GM23338 (cell line): ENCODE measurements at regions not wholly inside any gene's neighbourhood (a gene's known extent, or its start where the extent isn't known, plus 50 kb on each side); places are given as distances from the start of the nearest gene placed in this dataset.

Experiments used
- ATAC-seq: fragments of 200-7000 bp; cut with Tn5 transposase; 3 replicates; pipeline ENCODE4 v1.9.1; 2020
- DNase-seq: peaks from one replicate; pipeline ENCODE4 v3.0.0-alpha.2; 2015; ENCODE audit warnings: low spot score
- H2AFZ ChIP-seq: fragments of 200-600 bp; sonication (generic); 2 replicates; pipeline ENCODE4 v1.8.0; 2016; ENCODE audit warnings: antibody characterized with exemption, mild to moderate bottlenecking, moderate library complexity
- H3F3A ChIP-seq: fragments of 200-600 bp; sonication (generic); replicated peaks from 2 replicates; pipeline ENCODE4 v1.8.0; 2017; ENCODE audit warnings: antibody characterized with exemption, mixed run types, low read depth
- H3K27ac ChIP-seq: fragments of 200-600 bp; sonication (generic); 2 replicates; pipeline ENCODE4 v1.6.1; 2016; ENCODE audit warnings: low read depth
- H3K27me3 ChIP-seq: fragments of 200-600 bp; sonication (generic); 2 replicates; pipeline ENCODE4 v1.8.0; 2016; ENCODE audit warnings: mild to moderate bottlenecking, mixed run types, moderate library complexity; ENCODE audit not compliant: insufficient read depth
- H3K36me3 ChIP-seq: fragments of 200-600 bp; sonication (generic); 2 replicates; pipeline ENCODE4 v1.8.0; 2016; ENCODE audit warnings: mild to moderate bottlenecking; ENCODE audit not compliant: insufficient read depth
- H3K4me1 ChIP-seq: fragments of 200-600 bp; sonication (generic); 2 replicates; pipeline ENCODE4 v1.8.0; 2016; ENCODE audit warnings: mild to moderate bottlenecking, moderate library complexity; ENCODE audit not compliant: insufficient read depth
- H3K4me2 ChIP-seq: fragments of 200-600 bp; sonication (generic); 2 replicates; pipeline ENCODE4 v1.7.1; 2017; ENCODE audit warnings: mixed run types
- H3K4me3 ChIP-seq: fragments of 200-600 bp; sonication (generic); 2 replicates; pipeline ENCODE4 v1.6.1; 2016; ENCODE audit warnings: mixed run types
- H3K79me2 ChIP-seq: fragments of 200-600 bp; sonication (generic); replicated peaks from 2 replicates; pipeline ENCODE4 v1.8.0; 2017; ENCODE audit warnings: mild to moderate bottlenecking; ENCODE audit not compliant: insufficient read depth
- H3K9me2 ChIP-seq: fragments of 200-600 bp; sonication (generic); 2 replicates; pipeline ENCODE4 v1.8.0; 2017; ENCODE audit not compliant: insufficient read depth
- H4K20me1 ChIP-seq: fragments of 200-600 bp; sonication (generic); replicated peaks from 2 replicates; pipeline ENCODE4 v1.8.0; 2017; ENCODE audit warnings: mild to moderate bottlenecking; ENCODE audit not compliant: insufficient read depth
- H3K27ac Mint-ChIP-seq: 2 replicates; pipeline ENCODE4 v1.8.0; 2020; ENCODE audit warnings: inconsistent platforms, mild to moderate bottlenecking, moderate library complexity, mixed read lengths
- H3K27me3 Mint-ChIP-seq: 3 replicates; pipeline ENCODE4 v1.8.0; 2022; ENCODE audit warnings: low read depth, mild to moderate bottlenecking, moderate library complexity, mixed read lengths, inconsistent platforms; ENCODE audit not compliant: insufficient read depth, poor library complexity
- H3K36me3 Mint-ChIP-seq: 3 replicates; pipeline ENCODE4 v1.8.0; 2021; ENCODE audit warnings: low read depth, mild to moderate bottlenecking, inconsistent platforms, moderate library complexity, mixed read lengths
- H3K4me1 Mint-ChIP-seq: 3 replicates; pipeline ENCODE4 v1.8.0; 2020; ENCODE audit warnings: mild to moderate bottlenecking, inconsistent platforms, mixed read lengths
- H3K4me3 Mint-ChIP-seq: 3 replicates; pipeline ENCODE4 v1.8.0; 2021; ENCODE audit warnings: moderate library complexity, mild to moderate bottlenecking, inconsistent platforms, mixed read lengths
- H3K9me3 Mint-ChIP-seq: 3 replicates; pipeline ENCODE4 v1.8.0; 2020; ENCODE audit warnings: moderate library complexity, mild to moderate bottlenecking, inconsistent platforms, mixed read lengths
- CREB1 ChIP-seq: fragments of 250-450 bp; sonication (Bioruptor Pico); IDR thresholded peaks from 2 replicates; pipeline ENCODE4 v1.5.0; 2020; ENCODE audit warnings: low read depth, mild to moderate bottlenecking, moderate library complexity
- EZH2 ChIP-seq: fragments of 200-600 bp; sonication (generic); IDR thresholded peaks from one replicate; pipeline ENCODE4 v1.8.0; 2017; ENCODE audit warnings: antibody characterized with exemption, mild to moderate bottlenecking, low read depth; ENCODE audit not compliant: unreplicated experiment
- EZH2phosphoT487 ChIP-seq: fragments of 200-600 bp; sonication (generic); IDR thresholded peaks from one replicate; pipeline ENCODE4 v1.8.1; 2018; ENCODE audit warnings: antibody characterized with exemption; ENCODE audit not compliant: unreplicated experiment
- JUNB ChIP-seq: IDR thresholded peaks from one replicate; pipeline ENCODE4 v1.6.1; 2016; ENCODE audit warnings: antibody characterized with exemption; ENCODE audit not compliant: unreplicated experiment
- NANOG ChIP-seq: IDR thresholded peaks from 2 replicates; pipeline ENCODE4 v1.6.1; 2016; ENCODE audit warnings: antibody characterized with exemption, borderline replicate concordance
- POLR2AphosphoS5 ChIP-seq: IDR thresholded peaks from 2 replicates; pipeline ENCODE4 v1.6.1; 2016; ENCODE audit warnings: antibody characterized with exemption, low read depth
- ZNF114 ChIP-seq: fragments of 250-450 bp; sonication (Bioruptor Pico); IDR thresholded peaks from 2 replicates; pipeline ENCODE4 v1.5.0; 2020; ENCODE audit warnings: mild to moderate bottlenecking, moderate library complexity
- ZNF331 ChIP-seq: fragments of 250-450 bp; sonication (Bioruptor Pico); IDR thresholded peaks from 2 replicates; pipeline ENCODE4 v1.5.0; 2020; ENCODE audit warnings: low read depth, mild to moderate bottlenecking, moderate library complexity
- TF ChIP-seq, protein P1 (sequence below), 2 experiments: fragments of 200-600 bp in 1 of 2; sonication (generic) in 1 of 2; conservative IDR thresholded peaks; 2 replicates each; pipeline versions ENCODE4 v1.5.1 to v1.6.1; 2016 to 2017; ENCODE audit warnings: antibody characterized with exemption in 2 of 2, low read depth in 2 of 2, mild to moderate bottlenecking in 2 of 2, moderate library complexity in 1 of 2
- TF ChIP-seq, protein P2 (sequence below): IDR thresholded peaks from 2 replicates; pipeline ENCODE4 v1.6.1; 2016; ENCODE audit warnings: antibody characterized with exemption
- TF ChIP-seq, protein P3 (sequence below): IDR thresholded peaks from one replicate; pipeline ENCODE4 v1.6.1; 2018; ENCODE audit warnings: antibody characterized with exemption; ENCODE audit not compliant: unreplicated experiment

DNA sequence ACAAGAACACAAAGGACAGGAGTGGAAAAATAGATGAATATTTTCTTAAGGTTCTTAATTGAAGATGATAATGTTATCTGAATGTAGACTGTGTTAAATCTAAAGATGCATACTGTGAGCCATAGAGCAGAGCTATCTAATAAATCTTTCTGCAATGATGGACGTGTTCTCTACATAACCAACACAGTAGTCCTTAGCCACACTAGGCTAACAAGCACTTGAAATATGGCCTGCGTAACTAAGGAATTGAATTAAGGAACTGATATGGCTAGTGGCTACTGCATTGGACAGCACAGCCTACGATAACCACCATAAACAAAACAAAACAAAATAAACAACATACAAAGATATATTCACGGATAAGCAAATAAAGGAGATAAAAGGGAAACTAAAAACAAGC, 181.3 kb downstream of the LYPLAL1 start (continued):
- TF ChIP-seq, protein P1, sequence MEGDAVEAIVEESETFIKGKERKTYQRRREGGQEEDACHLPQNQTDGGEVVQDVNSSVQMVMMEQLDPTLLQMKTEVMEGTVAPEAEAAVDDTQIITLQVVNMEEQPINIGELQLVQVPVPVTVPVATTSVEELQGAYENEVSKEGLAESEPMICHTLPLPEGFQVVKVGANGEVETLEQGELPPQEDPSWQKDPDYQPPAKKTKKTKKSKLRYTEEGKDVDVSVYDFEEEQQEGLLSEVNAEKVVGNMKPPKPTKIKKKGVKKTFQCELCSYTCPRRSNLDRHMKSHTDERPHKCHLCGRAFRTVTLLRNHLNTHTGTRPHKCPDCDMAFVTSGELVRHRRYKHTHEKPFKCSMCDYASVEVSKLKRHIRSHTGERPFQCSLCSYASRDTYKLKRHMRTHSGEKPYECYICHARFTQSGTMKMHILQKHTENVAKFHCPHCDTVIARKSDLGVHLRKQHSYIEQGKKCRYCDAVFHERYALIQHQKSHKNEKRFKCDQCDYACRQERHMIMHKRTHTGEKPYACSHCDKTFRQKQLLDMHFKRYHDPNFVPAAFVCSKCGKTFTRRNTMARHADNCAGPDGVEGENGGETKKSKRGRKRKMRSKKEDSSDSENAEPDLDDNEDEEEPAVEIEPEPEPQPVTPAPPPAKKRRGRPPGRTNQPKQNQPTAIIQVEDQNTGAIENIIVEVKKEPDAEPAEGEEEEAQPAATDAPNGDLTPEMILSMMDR (conservative IDR thresholded peaks at IDR 0.05; ENCODE audit: low read depth in 2 of 2): no peak
- TF ChIP-seq ZNF114 (CRISPR knock-in tag): no peak

DNA sequence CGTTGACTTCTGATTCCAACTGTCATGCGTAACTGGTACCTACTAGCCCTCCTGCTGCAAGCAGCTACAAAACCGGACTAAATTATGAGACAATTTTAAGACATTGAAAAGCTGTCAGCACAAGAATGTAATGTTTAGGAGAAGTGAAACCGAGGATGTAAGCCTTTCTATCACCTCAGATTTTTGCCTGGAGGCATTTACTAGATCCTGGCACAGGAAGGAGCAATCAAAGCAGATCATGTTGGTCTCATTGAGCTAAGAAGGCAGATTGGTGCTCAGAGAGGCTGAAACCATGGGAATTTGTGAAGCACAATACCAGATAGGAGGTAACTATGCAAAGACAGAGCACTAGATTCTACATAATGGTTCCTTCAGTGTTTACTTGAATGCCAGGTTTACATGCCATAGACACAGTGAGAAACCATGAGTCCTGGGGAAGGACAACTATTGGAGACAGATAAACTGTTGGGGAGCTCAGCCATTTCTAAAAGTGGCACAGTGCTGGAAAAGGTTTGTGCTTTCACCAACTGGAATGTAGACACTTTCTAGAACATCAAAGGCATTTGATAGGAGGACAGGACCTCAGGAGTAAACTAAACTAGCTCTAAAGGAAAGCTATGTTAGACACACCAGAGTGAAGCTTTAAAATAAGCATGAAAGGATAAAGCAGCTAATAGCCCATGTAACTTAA, 179.4 kb downstream of the LYPLAL1 start:
- Histone ChIP-seq H3K4me1 (no peaks in the 10 kb centered on the region), H2AFZ (no peak overlapping the region), H3K79me2 (no peaks in the 10 kb centered on the region), H3K27me3 (no peaks in the 10 kb centered on the region), H4K20me1 (no peaks in the 10 kb centered on the region), H3F3A (no peaks in the 10 kb centered on the region), H3K36me3 (no peaks in the 10 kb centered on the region), H3K9me2 (no peaks in the 10 kb centered on the region), H3K4me2 (no peak overlapping the region), H3K27ac (no peak overlapping the region), H3K4me3 (no peak overlapping the region)
- ATAC-seq (no peak), DNase-seq (no peak)
- Mint-ChIP-seq H3K4me1 (no peaks in the 10 kb centered on the region), H3K27me3 (no peaks in the 10 kb centered on the region), H3K36me3 (no peaks in the 10 kb centered on the region), H3K4me3 (no peak overlapping the region), H3K27ac (no peak overlapping the region), H3K9me3 (no peaks in the 10 kb centered on the region)
- TF ChIP-seq CREB1 (no peak), EZH2 (no peak), POLR2AphosphoS5 (no peak), NANOG (no peak), ZNF331 (CRISPR knock-in tag) (no peak), EZH2phosphoT487 (no peak), JUNB (no peak), ZNF114 (CRISPR knock-in tag) (no peak)
- TF ChIP-seq, protein P1 (conservative IDR thresholded peaks at IDR 0.05; ENCODE audit: low read depth in 2 of 2): no peak
- TF ChIP-seq, protein P2, sequence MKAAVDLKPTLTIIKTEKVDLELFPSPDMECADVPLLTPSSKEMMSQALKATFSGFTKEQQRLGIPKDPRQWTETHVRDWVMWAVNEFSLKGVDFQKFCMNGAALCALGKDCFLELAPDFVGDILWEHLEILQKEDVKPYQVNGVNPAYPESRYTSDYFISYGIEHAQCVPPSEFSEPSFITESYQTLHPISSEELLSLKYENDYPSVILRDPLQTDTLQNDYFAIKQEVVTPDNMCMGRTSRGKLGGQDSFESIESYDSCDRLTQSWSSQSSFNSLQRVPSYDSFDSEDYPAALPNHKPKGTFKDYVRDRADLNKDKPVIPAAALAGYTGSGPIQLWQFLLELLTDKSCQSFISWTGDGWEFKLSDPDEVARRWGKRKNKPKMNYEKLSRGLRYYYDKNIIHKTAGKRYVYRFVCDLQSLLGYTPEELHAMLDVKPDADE: no peak
- TF ChIP-seq, protein P3, sequence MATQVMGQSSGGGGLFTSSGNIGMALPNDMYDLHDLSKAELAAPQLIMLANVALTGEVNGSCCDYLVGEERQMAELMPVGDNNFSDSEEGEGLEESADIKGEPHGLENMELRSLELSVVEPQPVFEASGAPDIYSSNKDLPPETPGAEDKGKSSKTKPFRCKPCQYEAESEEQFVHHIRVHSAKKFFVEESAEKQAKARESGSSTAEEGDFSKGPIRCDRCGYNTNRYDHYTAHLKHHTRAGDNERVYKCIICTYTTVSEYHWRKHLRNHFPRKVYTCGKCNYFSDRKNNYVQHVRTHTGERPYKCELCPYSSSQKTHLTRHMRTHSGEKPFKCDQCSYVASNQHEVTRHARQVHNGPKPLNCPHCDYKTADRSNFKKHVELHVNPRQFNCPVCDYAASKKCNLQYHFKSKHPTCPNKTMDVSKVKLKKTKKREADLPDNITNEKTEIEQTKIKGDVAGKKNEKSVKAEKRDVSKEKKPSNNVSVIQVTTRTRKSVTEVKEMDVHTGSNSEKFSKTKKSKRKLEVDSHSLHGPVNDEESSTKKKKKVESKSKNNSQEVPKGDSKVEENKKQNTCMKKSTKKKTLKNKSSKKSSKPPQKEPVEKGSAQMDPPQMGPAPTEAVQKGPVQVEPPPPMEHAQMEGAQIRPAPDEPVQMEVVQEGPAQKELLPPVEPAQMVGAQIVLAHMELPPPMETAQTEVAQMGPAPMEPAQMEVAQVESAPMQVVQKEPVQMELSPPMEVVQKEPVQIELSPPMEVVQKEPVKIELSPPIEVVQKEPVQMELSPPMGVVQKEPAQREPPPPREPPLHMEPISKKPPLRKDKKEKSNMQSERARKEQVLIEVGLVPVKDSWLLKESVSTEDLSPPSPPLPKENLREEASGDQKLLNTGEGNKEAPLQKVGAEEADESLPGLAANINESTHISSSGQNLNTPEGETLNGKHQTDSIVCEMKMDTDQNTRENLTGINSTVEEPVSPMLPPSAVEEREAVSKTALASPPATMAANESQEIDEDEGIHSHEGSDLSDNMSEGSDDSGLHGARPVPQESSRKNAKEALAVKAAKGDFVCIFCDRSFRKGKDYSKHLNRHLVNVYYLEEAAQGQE: no peak
